T1000 (cell line): ENCODE measurements at regions not wholly inside any gene's neighbourhood (a gene's known extent, or its start where the extent isn't known, plus 50 kb on each side); places are given as distances from the start of the nearest gene placed in this dataset.
"Not testable (repeated sequence)": the region's sequence is repeated elsewhere in the genome, so short reads cannot be mapped to it uniquely, and the experiment has no call there.

Experiments used
- DNase-seq: peaks from one replicate; lab custom pipeline; 2025; ENCODE audit warnings: mixed read lengths; lab: John Stamatoyannopoulos, UW

- no peak for DNase-seq
Measured at GRCh38 chr1:229133151-229133550, 137.8 kb upstream of the RAB4A start.

GRCh38 chr1:229133811-229134210 lies 137.1 kb upstream of the RAB4A start:
- no peak for DNase-seq

DNA sequence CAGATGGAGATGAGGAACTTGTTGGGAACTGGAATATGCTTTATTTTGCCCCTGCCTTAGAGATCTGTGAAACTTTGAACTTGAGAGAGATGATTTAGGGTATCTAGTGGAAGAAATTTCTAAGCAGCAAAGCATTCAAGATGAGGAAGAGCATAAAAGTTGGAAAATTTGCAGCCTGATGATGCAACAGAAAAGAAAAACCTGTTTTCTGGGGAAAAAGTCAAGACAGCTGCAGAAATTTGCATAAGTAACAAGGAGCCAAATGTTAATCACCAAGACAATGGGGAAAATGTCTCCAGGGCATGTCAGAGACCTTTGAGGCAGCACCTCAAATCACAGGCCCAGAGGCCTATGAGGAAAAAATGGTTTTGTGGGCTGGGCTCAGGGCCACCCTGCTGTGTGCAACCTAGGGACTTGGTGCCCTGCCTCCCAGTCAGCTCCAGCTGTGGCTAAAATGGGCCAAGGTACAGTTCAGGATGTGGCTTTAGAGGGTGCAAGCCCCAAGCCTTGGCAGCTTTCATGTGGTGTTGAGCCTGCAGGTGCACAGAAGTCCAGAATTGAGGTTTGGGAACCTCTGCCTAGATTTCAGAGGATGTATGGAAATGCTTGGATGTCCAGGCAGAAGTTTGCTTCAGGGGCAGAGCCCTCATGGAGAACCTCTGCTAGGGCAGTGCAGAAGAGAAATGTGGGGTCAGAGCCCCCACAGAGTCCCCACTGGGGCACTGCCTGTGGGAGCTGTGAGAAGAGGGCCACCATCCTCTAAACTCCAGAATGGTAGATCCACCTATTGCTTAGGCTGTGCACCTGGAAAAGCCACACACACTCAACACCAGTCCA lies 136.3 kb upstream of the RAB4A start:
- DNase-seq, result not testable (repeated sequence)

GRCh38 chr1:229135773-229136172 lies 135.1 kb upstream of the RAB4A start:
- no peak for DNase-seq

- no peak for DNase-seq
Measured at GRCh38 chr1:229136822-229137221, 134.1 kb upstream of the RAB4A start.

GRCh38 chr1:229137271-229137670 lies 133.6 kb upstream of the RAB4A start:
- DNase-seq, result no peak

GRCh38 chr1:229138058-229138457 lies 132.9 kb upstream of the RAB4A start:
- no peak for DNase-seq

DNA sequence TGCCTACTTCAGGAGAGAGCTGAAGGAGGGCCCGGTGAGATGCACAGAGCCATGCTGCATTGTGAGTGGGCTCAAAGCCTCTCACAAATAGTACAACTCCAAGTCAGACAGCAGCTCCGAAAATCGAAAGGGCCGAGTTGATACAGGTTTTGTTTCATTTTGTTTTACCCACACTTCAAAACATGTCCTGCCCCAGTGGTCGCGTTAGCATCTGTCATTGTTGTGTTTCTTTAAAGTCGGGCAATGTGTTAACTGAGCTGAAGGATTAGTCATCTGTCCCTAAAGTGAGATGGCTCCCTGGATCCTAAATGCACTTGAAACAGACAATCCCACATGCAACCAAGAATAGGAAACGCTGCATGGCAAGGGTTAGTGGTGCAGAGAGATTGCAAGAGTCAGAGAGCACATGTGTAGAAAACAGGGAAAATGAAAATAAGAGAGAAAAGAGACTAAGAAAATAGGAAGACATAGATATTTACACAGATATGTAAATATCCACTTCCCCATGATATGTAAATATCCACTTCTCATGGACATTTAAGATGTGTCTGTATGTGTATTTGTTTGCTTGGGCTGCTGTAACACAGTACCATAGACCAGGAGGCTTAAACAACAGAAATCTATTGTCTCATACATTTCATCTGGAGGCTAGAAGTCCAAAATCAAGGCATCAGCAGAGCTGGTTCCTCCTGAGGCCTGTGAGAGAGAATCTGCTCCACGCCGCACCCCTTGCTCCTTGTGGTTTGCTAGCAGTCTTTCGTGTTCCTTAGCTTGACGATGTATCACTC lies 131.4 kb upstream of the RAB4A start:
- no peak for DNase-seq

DNA sequence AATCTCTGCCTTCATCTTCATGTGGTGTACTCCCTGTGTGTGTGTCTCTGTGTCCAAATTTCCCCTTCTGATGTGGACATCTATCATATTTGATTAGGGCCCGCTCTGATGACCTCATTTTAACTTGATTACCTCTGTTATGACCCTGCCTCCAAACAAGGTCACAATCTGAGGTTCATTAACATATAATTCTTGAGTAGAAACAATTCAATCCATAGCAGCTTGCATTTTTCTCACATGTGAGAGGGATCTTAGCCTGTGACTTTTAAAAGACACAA lies 130.9 kb upstream of the RAB4A start:
- DNase-seq, result no peak

- no peak for DNase-seq
Measured at GRCh38 chr1:229141271-229141670, 129.6 kb upstream of the RAB4A start.

DNA sequence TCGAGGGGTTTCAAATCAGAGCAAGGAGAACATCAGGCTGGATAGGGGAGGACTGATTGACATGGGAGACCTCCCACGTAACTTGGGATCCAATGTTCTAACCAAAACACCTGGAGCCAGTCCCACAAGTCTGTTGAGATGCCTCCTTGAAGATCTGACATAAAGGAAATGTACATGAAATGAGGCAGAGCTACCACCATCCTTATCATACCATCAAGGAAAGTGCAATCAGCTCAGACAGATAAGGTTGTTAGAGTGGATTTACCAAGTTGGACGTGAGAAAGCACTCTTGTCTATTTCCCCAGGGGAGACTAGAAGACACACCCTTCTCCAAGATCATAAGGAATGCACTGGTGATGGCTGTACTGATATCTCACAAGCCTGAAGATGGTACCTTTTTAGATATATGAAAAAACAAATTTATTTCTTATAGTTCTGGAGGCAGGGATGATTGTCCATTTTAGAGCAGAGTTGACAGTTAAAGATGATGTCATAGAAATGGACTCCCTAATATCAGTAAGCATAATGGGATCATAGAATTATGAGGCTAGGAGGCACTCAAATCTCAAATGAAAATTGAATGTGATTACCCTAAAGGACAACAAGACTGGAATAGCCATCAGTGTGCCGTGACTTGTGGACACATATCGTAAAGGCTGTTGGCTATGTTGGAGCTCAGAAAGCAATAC lies 129.1 kb upstream of the RAB4A start:
- no peak for DNase-seq

DNA sequence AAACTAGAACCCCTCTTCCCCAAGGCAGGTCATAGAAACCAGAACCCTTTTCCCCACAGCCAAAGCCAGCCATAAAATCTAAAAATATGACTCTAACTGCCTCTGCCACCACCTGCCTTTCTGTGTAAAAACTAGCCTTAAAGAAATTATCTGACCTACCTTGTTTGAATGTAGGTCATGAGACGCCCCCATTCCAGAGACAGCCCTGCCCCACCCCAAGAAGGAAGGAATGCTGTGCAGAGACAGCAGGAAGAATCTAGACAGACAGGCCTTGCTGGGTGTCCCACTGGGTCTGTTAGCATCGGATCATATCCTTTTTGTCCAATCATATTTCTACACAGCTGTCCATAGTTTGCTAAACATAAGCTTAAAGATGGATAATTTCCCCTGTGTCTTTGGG lies 128.4 kb upstream of the RAB4A start:
- no peak for DNase-seq

DNA sequence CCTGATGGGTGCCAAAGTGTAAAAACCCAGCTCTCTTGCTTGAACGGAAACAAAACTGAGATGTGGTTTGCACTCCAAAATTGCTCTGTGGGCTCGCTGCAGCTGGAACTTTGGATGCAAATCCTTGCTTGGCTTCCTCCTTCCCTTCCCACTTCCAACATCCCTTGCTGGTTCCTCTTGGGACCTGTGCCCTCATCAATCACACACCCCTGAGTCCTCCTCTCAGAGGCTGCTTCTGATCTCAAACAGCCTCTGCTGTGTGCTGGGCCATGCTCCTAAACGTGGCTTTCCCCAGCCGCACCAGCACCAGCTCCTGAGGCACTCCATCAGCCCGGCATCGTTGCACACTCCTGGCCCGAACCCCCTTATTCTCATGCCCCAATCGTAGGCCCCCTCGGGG lies 124.3 kb upstream of the RAB4A start:
- DNase-seq, result no peak

DNA sequence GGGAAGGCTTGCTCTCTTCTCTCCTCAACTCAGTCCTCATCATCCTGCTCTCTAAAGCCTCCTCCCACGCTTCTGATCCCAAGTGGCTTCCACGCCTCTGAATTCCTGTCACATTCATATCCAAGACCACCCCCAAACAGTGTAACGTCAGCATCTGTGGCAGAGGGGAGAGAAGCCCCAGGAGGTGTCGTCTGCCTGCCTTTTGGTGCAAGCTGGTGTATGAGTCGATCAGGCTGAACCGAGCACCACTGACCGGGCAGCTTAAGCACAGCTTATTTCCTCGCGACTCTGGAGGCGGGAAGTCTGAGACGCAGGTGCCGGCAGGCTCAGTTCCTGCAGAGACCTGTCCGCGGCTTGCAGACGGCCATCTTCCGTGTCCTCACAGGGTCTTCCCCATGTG lies 123.8 kb upstream of the RAB4A start:
- DNase-seq, result no peak

DNA sequence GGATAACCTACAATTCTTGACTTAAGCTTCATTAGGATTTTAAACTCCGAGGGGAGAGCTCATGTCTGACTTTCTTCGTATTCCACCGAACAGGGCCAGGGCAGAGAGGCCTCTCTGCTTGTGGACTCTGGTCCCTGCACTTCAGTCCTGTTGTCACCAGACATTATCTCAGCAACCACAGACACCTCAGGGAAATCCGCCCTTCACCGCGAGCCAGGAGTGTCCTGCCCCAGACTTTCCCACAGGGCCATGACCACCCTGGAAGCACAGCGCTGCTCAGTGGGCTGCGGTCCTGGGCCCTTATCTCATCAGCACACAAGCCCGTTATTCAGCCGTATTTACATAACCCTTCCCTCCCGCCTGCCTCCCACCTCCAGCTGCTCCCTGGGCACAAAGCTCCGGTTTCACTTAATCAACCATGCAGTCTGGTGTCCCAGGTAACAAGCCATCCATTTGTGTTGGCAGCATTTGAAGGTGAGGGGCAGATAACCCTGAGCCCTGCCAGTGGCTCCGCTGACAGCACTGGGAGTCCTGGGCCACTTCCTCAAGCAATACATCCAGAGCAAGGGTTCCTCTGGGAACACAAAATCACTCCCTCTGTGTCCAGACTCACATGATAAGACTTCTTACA lies 122.8 kb upstream of the RAB4A start:
- DNase-seq, result no peak

GRCh38 chr1:229148743-229149142 lies 122.2 kb upstream of the RAB4A start:
- DNase-seq, result no peak

DNA sequence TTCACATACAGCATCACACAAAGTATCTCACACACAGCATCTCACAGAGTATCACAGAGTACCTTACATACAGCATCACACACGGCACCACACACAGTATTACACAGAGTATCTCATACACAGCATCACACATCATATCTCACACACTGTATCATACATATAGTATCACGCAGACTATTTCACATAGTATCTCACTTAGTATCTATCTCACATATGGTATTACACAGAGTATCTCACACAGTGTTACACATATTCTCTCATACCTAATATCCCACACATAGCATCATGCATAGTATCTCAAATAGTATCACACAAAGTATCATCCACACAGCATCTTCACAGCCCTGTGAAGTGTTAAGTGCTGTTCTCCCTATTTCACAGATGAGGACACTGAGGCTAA lies 121.5 kb upstream of the RAB4A start:
- no peak for DNase-seq

DNA sequence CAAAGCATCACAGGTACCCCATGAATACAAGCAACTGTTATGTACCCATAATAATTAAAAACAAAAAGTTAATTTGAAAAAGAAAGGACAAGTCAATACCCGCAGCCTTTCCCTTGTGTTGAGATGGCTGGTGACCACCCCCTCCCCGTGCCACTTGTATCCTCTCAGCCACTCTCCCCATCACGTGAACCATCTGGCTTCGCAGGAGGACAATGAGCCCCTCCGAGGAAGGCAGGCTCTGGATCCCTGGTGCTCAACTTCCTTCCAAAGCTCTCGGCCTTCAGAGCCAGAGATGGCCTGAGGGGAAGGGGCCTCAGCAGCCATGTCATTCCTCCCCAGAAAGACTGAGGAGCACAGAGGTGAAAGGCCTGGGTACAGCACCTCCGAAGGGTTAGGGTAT lies 120.4 kb upstream of the RAB4A start:
- DNase-seq, result no peak

DNA sequence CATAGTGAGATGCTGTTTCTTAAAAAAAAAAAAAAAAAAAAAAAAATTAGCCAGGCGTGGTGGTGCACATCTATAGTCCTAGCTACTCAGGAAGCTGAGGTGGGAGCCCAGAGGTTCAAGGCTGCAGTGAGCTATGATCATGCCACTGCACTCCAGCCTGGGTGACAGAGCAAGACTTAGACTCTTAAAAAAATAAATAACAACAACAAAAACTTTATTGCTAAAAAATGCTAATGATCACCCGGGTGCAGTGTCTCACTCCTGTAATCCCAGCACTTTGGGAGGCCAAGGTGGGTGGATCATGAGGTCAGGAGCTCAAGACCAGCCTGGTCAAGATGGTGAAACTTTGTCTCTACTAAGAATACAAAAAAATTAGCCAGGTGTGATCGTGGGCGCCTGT lies 119.5 kb upstream of the RAB4A start:
- DNase-seq, result not testable (repeated sequence)

GRCh38 chr1:229152311-229152710 lies 118.6 kb upstream of the RAB4A start:
- no peak for DNase-seq

GRCh38 chr1:229153955-229154548 lies 116.9 kb upstream of the RAB4A start:
- no peak for DNase-seq

DNA sequence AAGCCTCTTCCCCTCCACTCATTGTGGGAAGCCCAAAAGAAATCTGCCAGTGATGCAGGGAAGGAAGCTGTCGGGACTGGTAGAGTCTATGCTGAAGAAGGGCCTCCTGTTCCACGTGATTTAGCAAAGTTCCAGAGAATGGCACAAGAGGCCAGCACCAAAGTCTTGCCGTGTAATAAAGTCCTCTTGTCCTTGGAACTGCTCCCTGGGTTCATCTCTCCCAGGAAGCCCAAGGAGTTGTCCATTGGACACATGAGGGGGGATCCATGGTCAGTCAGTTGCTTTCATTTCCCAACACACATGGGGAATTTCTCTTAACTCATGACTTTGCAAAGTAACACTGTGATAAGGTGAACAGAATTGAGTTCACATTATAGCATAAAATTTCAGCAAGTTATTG lies 116.1 kb upstream of the RAB4A start:
- no peak for DNase-seq
